SH-SY5Y (cell line): ENCODE measurements at regions not wholly inside any gene's neighbourhood (a gene's known extent, or its start where the extent isn't known, plus 50 kb on each side); places are given as distances from the start of the nearest gene placed in this dataset.

ENCODE experiments used
- GATA2 ChIP-seq: IDR thresholded peaks from 2 replicates; pipeline ENCODE4 v1.6.1; 2011; ENCODE audit warnings: mild to moderate bottlenecking, low read depth, low read length
- GATA3 ChIP-seq: IDR thresholded peaks from 2 replicates; pipeline ENCODE4 v1.6.1; 2011; ENCODE audit warnings: low read depth, mild to moderate bottlenecking, low read length, moderate library complexity

DNA sequence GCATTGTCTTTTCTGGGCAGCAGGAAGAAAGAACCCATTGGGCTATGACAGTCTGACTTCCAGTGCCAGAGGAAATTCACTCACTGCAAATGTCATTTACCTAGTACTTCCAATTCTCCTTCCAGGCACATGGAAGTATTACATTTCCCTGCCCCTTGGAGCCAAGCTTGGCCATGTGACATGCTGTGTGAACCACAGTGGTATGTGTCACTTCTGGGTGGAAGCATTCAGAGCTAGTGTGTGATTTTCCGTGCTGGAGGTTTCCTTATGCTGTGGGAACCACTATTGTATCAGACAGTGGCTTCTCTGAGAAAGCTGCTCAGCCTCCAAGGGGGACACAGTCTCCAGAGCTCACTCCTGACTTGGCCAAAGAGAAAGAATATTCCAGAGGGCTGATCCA lies 387.6 kb downstream of the CDC5L start:
- TF ChIP-seq GATA2 (no peak), GATA3 (no peak)
